ENCODE measurements at regions not wholly inside any gene's neighbourhood (a gene's known extent, or its start where the extent isn't known, plus 50 kb on each side); places are given as distances from the start of the nearest gene placed in this dataset.

DNA sequence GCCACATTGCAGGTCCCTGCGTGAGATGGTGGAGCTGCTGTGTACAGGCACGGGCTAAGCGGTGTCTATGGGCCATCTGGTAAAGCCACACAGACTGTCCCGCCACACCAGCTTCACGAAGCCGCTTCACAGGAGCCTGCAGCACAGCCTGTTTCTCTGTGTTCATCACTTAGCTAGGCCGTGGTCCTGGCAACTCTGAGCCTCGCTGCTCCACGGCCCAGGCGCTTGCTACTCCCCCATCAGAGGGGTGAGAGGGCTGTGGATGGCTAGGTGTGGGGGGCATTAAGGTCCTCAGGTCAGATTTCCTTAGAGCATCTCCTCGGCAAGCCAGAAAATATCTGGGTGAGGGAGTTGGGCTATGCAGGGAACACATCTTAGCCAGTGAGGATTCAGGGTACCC lies 225.7 kb downstream of the GLI2 start:
- Histone ChIP-seq H3K4me2 (no peak overlapping the region), H3K9me3 (ENCODE audit: low read depth) (no peaks in the 10 kb centered on the region), H3K4me1 (ENCODE audit: insufficient read depth) (no peaks in the 10 kb centered on the region), H4K20me1 (ENCODE audit: insufficient read depth, poor library complexity, severe bottlenecking) (no peaks in the 10 kb centered on the region), H3K27me3 (no peaks in the 10 kb centered on the region), H3K27ac (no peak overlapping the region), H3K36me3 (replicated peaks; ENCODE audit: insufficient read depth, low read depth) (no peaks in the 10 kb centered on the region), H2AFZ (no peak overlapping the region), H3K4me3 (no peak overlapping the region), H3K9me2 (replicated peaks; ENCODE audit: insufficient read depth) (no peaks in the 10 kb centered on the region), H3K79me2 (no peaks in the 10 kb centered on the region)
- TF ChIP-seq, protein P1, sequence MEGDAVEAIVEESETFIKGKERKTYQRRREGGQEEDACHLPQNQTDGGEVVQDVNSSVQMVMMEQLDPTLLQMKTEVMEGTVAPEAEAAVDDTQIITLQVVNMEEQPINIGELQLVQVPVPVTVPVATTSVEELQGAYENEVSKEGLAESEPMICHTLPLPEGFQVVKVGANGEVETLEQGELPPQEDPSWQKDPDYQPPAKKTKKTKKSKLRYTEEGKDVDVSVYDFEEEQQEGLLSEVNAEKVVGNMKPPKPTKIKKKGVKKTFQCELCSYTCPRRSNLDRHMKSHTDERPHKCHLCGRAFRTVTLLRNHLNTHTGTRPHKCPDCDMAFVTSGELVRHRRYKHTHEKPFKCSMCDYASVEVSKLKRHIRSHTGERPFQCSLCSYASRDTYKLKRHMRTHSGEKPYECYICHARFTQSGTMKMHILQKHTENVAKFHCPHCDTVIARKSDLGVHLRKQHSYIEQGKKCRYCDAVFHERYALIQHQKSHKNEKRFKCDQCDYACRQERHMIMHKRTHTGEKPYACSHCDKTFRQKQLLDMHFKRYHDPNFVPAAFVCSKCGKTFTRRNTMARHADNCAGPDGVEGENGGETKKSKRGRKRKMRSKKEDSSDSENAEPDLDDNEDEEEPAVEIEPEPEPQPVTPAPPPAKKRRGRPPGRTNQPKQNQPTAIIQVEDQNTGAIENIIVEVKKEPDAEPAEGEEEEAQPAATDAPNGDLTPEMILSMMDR (IDR thresholded peaks at IDR 0.05; ENCODE audit: poor library complexity), result no peak
- no peak for TF ChIP-seq EZH2 (IDR thresholded peaks at IDR 0.05; ENCODE audit: borderline replicate concordance)
- no peak for TF ChIP-seq EZH2phosphoT487 (IDR thresholded peaks at IDR 0.05; ENCODE audit: low read depth, severe bottlenecking, unreplicated experiment)
- DNase-seq (ENCODE audit: low spot score), result no peak
- 76% methylated on average over 11 of the region's 11 CpGs for WGBS (ENCODE audit: low lambda C conversion rate, missing lambda C conversion rate)

- Histone ChIP-seq H3K27ac (no peak overlapping the region), H3K27me3 (no peaks in the 10 kb centered on the region), H3K4me3 (no peak overlapping the region), H3K4me1 (ENCODE audit: insufficient read depth) (no peaks in the 10 kb centered on the region), H4K20me1 (ENCODE audit: insufficient read depth, poor library complexity, severe bottlenecking) (no peaks in the 10 kb centered on the region), H3K4me2 (no peak overlapping the region), H3K36me3 (replicated peaks; ENCODE audit: insufficient read depth, low read depth) (no peaks in the 10 kb centered on the region), H3K79me2 (no peaks in the 10 kb centered on the region), H3K9me2 (replicated peaks; ENCODE audit: insufficient read depth) (no peaks in the 10 kb centered on the region), H3K9me3 (ENCODE audit: low read depth) (no peaks in the 10 kb centered on the region), H2AFZ (no peak overlapping the region)
- DNase-seq (ENCODE audit: low spot score), result no peak
- TF ChIP-seq EZH2phosphoT487 (IDR thresholded peaks at IDR 0.05; ENCODE audit: low read depth, severe bottlenecking, unreplicated experiment) (no peak), EZH2 (IDR thresholded peaks at IDR 0.05; ENCODE audit: borderline replicate concordance) (no peak)
- TF ChIP-seq, protein P1 (IDR thresholded peaks at IDR 0.05; ENCODE audit: poor library complexity), result no peak
- WGBS (ENCODE audit: low lambda C conversion rate, missing lambda C conversion rate), result 74% methylated on average over 12 of the region's 12 CpGs
Measured at GRCh38 chr2:120963997-120964705, 228.5 kb downstream of the GLI2 start.

- no peaks in the 10 kb centered on the region for H3K9me2 ChIP-seq (replicated peaks; ENCODE audit: insufficient read depth)
- no peaks in the 10 kb centered on the region for H3K27me3 ChIP-seq
- H4K20me1 ChIP-seq (ENCODE audit: insufficient read depth, poor library complexity, severe bottlenecking), result no peaks in the 10 kb centered on the region
- no peaks in the 10 kb centered on the region for H3K4me1 ChIP-seq (ENCODE audit: insufficient read depth)
- no peaks in the 10 kb centered on the region for H3K79me2 ChIP-seq
- no peak overlapping the region for H3K27ac ChIP-seq
- no peak for DNase-seq (ENCODE audit: low spot score)
- TF ChIP-seq EZH2 (IDR thresholded peaks at IDR 0.05; ENCODE audit: borderline replicate concordance), result no peak
- TF ChIP-seq, protein P1 (IDR thresholded peaks at IDR 0.05; ENCODE audit: poor library complexity), result no peak
- TF ChIP-seq EZH2phosphoT487 (IDR thresholded peaks at IDR 0.05; ENCODE audit: low read depth, severe bottlenecking, unreplicated experiment), result no peak
- H3K9me3 ChIP-seq (ENCODE audit: low read depth), result no peaks in the 10 kb centered on the region
- 86% methylated on average over 2 of the region's 2 CpGs for WGBS (ENCODE audit: low lambda C conversion rate, missing lambda C conversion rate)
- no peak overlapping the region for H3K4me3 ChIP-seq
- no peaks in the 10 kb centered on the region for H3K36me3 ChIP-seq (replicated peaks; ENCODE audit: insufficient read depth, low read depth)
- H2AFZ ChIP-seq, result no peak overlapping the region
- H3K4me2 ChIP-seq, result no peak overlapping the region
Measured at GRCh38 chr2:120964819-120965218, 229.2 kb downstream of the GLI2 start.
